Ishikawa (cell line): ENCODE measurements at regions not wholly inside any gene's neighbourhood (a gene's known extent, or its start where the extent isn't known, plus 50 kb on each side); places are given as distances from the start of the nearest gene placed in this dataset.

ENCODE experiments used
- CEBPB ChIP-seq: IDR thresholded peaks from 2 replicates; pipeline ENCODE4 v1.6.1; 2012
- CREB1 ChIP-seq: IDR thresholded peaks from 2 replicates; pipeline ENCODE4 v1.6.1; 2012; ENCODE audit warnings: low read depth
- EGR1 ChIP-seq: IDR thresholded peaks from 2 replicates; pipeline ENCODE4 v1.6.1; 2012
- EP300 ChIP-seq: IDR thresholded peaks from 2 replicates; pipeline ENCODE4 v1.6.1; 2012; ENCODE audit warnings: borderline replicate concordance
- FOXM1 ChIP-seq: IDR thresholded peaks from 2 replicates; pipeline ENCODE4 v1.6.1; 2012; ENCODE audit warnings: low read depth, borderline replicate concordance
- MAX ChIP-seq: IDR thresholded peaks from 2 replicates; pipeline ENCODE4 v1.6.1; 2012
- NFIC ChIP-seq: IDR thresholded peaks from 2 replicates; pipeline ENCODE4 v1.6.1; 2012
- RAD21 ChIP-seq: IDR thresholded peaks from 2 replicates; pipeline ENCODE4 v1.6.1; 2012; ENCODE audit warnings: low read depth
- REST ChIP-seq: IDR thresholded peaks from 2 replicates; pipeline ENCODE4 v1.6.1; 2012; ENCODE audit warnings: low read depth, mild to moderate bottlenecking
- TAF1 ChIP-seq: IDR thresholded peaks from 2 replicates; pipeline ENCODE4 v1.6.1; 2012; ENCODE audit warnings: low read depth, mild to moderate bottlenecking
- TCF12 ChIP-seq: IDR thresholded peaks from 2 replicates; pipeline ENCODE4 v1.6.1; 2012; ENCODE audit warnings: low read depth
- TEAD4 ChIP-seq: IDR thresholded peaks from 2 replicates; pipeline ENCODE4 v1.6.1; 2012
- USF1 ChIP-seq: IDR thresholded peaks from 2 replicates; pipeline ENCODE4 v1.6.1; 2012
- YY1 ChIP-seq: IDR thresholded peaks from 2 replicates; pipeline ENCODE4 v1.6.1; 2012; ENCODE audit warnings: low read depth

GRCh38 chr18:56086786-56087185, 498.8 kb upstream of the TCF4 start:
- TF ChIP-seq USF1 (no peak), TAF1 (no peak), EGR1 (no peak), MAX (no peak), TEAD4 (no peak), CEBPB (no peak), REST (no peak), EP300 (no peak), TCF12 (no peak), NFIC (no peak), CREB1 (no peak), RAD21 (no peak), FOXM1 (no peak), YY1 (no peak)
